Subcutaneous abdominal adipose tissue (tissue), 5 donors: ENCODE measurements at regions not wholly inside any gene's neighbourhood (a gene's known extent, or its start where the extent isn't known, plus 50 kb on each side); places are given as distances from the start of the nearest gene placed in this dataset.
A peak's percentile ranks its signal among the peaks of the same experiment; 100 is the strongest.

Source experiments
- H3K27ac ChIP-seq: one replicate; pipeline ENCODE4 v1.7.0; 2013; ENCODE audit warnings: low read depth, mild to moderate bottlenecking, inconsistent platforms, low read length, moderate library complexity
- H3K27me3 ChIP-seq, 5 donors: one replicate each; pipeline ENCODE4 v1.7.0; 2013; ENCODE audit warnings: low read length in 5 of 5, inconsistent platforms in 1 of 5; ENCODE audit not compliant: control insufficient read depth in 5 of 5, insufficient read depth in 4 of 5
- H3K36me3 ChIP-seq, 5 donors: one replicate each; pipeline ENCODE4 v1.7.0; 2013; ENCODE audit warnings: low read length in 5 of 5; ENCODE audit not compliant: control insufficient read depth in 5 of 5, insufficient read depth in 5 of 5
- H3K4me1 ChIP-seq, 5 donors: one replicate each; pipeline ENCODE4 v1.7.0; 2013; ENCODE audit warnings: low read length in 5 of 5, mild to moderate bottlenecking in 3 of 5, moderate library complexity in 1 of 5; ENCODE audit not compliant: control insufficient read depth in 5 of 5, insufficient read depth in 5 of 5
- H3K4me3 ChIP-seq, 5 donors: one replicate each; pipeline ENCODE4 v1.7.0; 2013; ENCODE audit warnings: low read length in 5 of 5, low read depth in 1 of 5
- H3K9ac ChIP-seq, 5 donors: one replicate each; pipeline ENCODE4 v1.7.0; 2013; ENCODE audit warnings: low read length in 5 of 5, mild to moderate bottlenecking in 4 of 5, moderate library complexity in 3 of 5
- H3K9me3 ChIP-seq, 5 donors: one replicate each; pipeline ENCODE4 v1.7.0; 2013; ENCODE audit warnings: low read length in 5 of 5; ENCODE audit not compliant: control insufficient read depth in 5 of 5
- donor health status: healthy.
- donor health status: healthy.
- donor health status: healthy.
- donor health status: healthy.
- donor health status: healthy.

DNA sequence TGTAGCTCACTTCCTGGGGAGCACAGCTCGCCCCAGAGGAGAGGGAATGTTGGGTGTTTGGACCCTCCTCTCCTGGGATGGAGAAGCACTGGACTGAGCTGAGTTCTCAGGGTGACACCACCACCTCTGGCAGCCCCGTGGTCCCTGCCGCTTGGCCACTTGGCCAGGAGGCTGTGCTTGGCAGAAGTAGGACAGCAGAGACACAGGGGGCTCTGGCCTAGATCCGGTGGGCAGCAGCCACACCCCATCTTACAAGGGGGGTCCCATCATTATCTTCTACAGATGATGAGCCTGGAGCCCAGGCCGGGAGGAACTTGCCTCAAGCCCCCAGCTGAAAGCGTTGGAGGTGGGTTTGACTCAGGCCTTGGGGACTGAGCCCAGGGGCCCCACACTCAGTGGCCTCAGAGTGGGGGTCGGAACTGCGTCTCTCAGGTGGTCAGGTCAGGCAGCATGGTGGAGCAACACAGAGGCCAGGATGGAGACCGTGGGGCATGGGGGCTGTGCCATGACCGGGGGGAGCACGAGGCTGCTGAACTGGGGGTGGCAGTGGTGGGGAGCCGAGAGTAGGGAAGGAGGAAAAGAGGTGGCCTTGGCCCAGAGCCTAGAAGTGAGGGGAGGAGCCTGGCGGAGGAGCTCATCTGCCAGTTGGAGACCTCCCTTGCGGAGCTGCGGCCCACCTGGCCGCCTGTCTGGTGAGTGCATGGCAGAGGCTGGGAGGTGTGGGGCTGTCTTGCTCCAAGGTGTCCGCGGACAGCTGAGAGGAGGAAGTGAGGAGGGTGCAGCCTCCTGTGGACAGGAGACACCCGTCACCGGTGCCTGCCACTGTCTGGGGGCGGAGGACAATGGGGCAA lies 63.6 kb upstream of the HDAC4 start:
- H3K9ac ChIP-seq = peak overlapping the region in 1 of 5 donors; percentile 53
- no peak overlapping the region for H3K27ac ChIP-seq

GRCh38 chr2:239463541-239464165 lies 62.8 kb upstream of the HDAC4 start:
- no peaks in the 10 kb centered on the region for H3K9me3 ChIP-seq
- peaks cover 0 to 26% (median 9%) of the 10 kb centered on the region in 5 donors for H3K4me1 ChIP-seq
- H3K4me3 ChIP-seq = no peak overlapping the region
- H3K27me3 ChIP-seq = peaks cover 3 to 15% (median 8%) of the 10 kb centered on the region in 5 donors
- H3K27ac ChIP-seq = no peak overlapping the region
- H3K9ac ChIP-seq = no peak overlapping the region
- H3K36me3 ChIP-seq = no peaks in the 10 kb centered on the region

More for the DNA sequence above, 63.6 kb upstream of the HDAC4 start:
- Histone ChIP-seq H3K4me3 (peak overlapping the region in 1 of 5 donors; percentile 23), H3K9me3 (no peaks in the 10 kb centered on the region), H3K36me3 (no peaks in the 10 kb centered on the region), H3K27me3 (peaks cover 3 to 15% (median 8%) of the 10 kb centered on the region in 5 donors), H3K4me1 (peaks cover 0 to 26% (median 9%) of the 10 kb centered on the region in 5 donors)

DNA sequence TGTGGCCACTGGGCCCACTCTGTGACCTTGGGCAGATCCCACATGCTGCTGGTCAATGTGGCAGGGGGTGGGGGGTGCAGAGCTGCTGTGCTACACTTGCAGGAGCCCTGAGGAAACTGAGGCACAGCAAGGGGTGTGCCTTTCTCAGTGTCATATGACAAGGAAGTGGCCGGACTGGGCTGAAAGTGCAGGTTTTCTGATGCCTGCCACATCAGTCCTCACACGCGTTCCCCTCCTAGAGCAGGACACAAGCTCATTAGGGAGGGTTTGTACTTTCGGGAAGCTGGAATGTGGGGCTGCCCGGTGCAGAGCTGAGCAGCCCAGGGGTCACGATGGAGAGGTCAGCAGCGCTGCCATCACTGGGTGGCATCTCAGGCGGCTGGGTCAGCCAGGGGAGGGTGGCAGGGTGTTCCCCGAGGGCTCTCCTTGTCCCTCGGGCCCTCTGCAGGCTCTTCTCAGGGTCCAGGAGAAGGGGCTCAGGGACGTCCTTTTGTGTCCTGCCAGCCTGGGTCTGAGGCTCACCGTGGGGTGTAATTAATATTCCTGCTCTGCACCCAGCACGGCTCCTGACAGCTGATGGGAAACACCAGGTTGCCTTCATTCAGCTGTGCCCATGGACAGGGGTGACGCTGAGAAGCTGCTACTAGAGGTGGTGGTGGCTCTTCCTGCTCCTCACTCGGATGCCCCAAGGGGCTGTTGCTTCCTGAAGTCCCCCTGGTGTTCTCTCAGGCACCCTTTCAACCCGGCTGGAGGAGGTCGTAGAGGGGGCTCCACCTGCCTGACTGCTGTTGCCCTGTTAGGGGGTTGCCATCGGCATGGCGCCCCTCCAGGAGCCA lies 62.1 kb upstream of the HDAC4 start:
- Histone ChIP-seq H3K27me3 (peaks cover 3 to 17% (median 6%) of the 10 kb centered on the region in 5 donors), H3K9ac (no peak overlapping the region), H3K36me3 (no peaks in the 10 kb centered on the region), H3K4me3 (no peak overlapping the region), H3K27ac (no peak overlapping the region), H3K9me3 (no peaks in the 10 kb centered on the region), H3K4me1 (peaks cover 0 to 26% (median 9%) of the 10 kb centered on the region in 5 donors)

DNA sequence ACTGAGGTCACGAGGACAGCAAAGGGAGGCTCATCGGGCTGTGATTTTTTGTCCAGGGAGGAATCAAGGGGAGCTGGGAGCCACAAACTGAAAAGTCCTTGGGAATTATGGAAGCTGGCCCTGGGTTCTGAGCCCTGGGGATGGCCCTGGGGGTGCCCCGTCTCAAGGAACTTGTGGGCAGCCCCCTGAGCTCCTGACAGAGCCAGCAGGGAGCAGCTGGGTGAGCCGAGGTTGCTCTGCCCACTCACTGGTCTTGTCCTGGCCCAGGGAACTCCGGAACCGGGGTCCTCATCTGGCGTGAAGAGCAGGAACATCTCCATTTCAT lies 61.3 kb upstream of the HDAC4 start:
- H3K27ac ChIP-seq = no peak overlapping the region

GRCh38 chr2:239461291-239462190 lies 60.7 kb upstream of the HDAC4 start:
- peaks cover 0 to 26% (median 9%) of the 10 kb centered on the region in 5 donors for H3K4me1 ChIP-seq
- no peaks in the 10 kb centered on the region for H3K9me3 ChIP-seq
- H3K27me3 ChIP-seq = peaks cover 3 to 19% (median 12%) of the 10 kb centered on the region in 5 donors
- no peak overlapping the region for H3K9ac ChIP-seq
- H3K27ac ChIP-seq = no peak overlapping the region
- no peaks in the 10 kb centered on the region for H3K36me3 ChIP-seq
- no peak overlapping the region for H3K4me3 ChIP-seq

More for the DNA sequence above, 61.3 kb upstream of the HDAC4 start:
- Histone ChIP-seq H3K9ac (no peak overlapping the region), H3K4me3 (no peak overlapping the region), H3K36me3 (no peaks in the 10 kb centered on the region), H3K9me3 (no peaks in the 10 kb centered on the region), H3K4me1 (peaks cover 0 to 26% (median 9%) of the 10 kb centered on the region in 5 donors), H3K27me3 (peaks cover 3 to 20% (median 6%) of the 10 kb centered on the region in 5 donors)

- no peak overlapping the region for H3K27ac ChIP-seq
- peaks cover under 1 to 16% (median 12%) of the 10 kb centered on the region in 5 donors for H3K27me3 ChIP-seq
Measured at GRCh38 chr2:239460780-239461179, 60.0 kb upstream of the HDAC4 start.

GRCh38 chr2:239459606-239460005 lies 58.8 kb upstream of the HDAC4 start:
- Histone ChIP-seq H3K9ac (no peak overlapping the region), H3K9me3 (peaks cover 0 to under 1% (median 0%) of the 10 kb centered on the region in 5 donors), H3K27ac (no peak overlapping the region), H3K36me3 (no peaks in the 10 kb centered on the region), H3K4me3 (no peak overlapping the region), H3K4me1 (peaks cover 0 to 11% (median 5%) of the 10 kb centered on the region in 5 donors), H3K27me3 (peaks cover 0 to 16% (median 9%) of the 10 kb centered on the region in 5 donors)

More at GRCh38 chr2:239460780-239461179, 60.0 kb upstream of the HDAC4 start:
- peaks cover 0 to 19% (median 6%) of the 10 kb centered on the region in 5 donors for H3K4me1 ChIP-seq
- H3K9ac ChIP-seq = no peak overlapping the region
- no peaks in the 10 kb centered on the region for H3K9me3 ChIP-seq
- H3K36me3 ChIP-seq = no peaks in the 10 kb centered on the region
- H3K4me3 ChIP-seq = no peak overlapping the region

GRCh38 chr2:239459056-239459455 lies 58.2 kb upstream of the HDAC4 start:
- Histone ChIP-seq H3K9ac (no peak overlapping the region), H3K4me3 (no peak overlapping the region), H3K36me3 (no peaks in the 10 kb centered on the region), H3K4me1 (peaks cover 0 to 6% (median 5%) of the 10 kb centered on the region in 5 donors), H3K27ac (no peak overlapping the region), H3K9me3 (peaks cover 0 to 4% (median 0%) of the 10 kb centered on the region in 5 donors), H3K27me3 (peaks cover 0 to 14% (median 7%) of the 10 kb centered on the region in 5 donors)
